HG02623 (cell line): ENCODE measurements at regions not wholly inside any gene's neighbourhood (a gene's known extent, or its start where the extent isn't known, plus 50 kb on each side); places are given as distances from the start of the nearest gene placed in this dataset.
A peak's percentile ranks its signal among the peaks of the same experiment; 100 is the strongest.

ENCODE experiments used
- ATAC-seq: cut with Tn5 transposase; IDR thresholded peaks from one replicate; pipeline ENCODE4 v1.9.1; 2021; ENCODE audit warnings: moderate library complexity; ENCODE audit not compliant: unreplicated experiment

DNA sequence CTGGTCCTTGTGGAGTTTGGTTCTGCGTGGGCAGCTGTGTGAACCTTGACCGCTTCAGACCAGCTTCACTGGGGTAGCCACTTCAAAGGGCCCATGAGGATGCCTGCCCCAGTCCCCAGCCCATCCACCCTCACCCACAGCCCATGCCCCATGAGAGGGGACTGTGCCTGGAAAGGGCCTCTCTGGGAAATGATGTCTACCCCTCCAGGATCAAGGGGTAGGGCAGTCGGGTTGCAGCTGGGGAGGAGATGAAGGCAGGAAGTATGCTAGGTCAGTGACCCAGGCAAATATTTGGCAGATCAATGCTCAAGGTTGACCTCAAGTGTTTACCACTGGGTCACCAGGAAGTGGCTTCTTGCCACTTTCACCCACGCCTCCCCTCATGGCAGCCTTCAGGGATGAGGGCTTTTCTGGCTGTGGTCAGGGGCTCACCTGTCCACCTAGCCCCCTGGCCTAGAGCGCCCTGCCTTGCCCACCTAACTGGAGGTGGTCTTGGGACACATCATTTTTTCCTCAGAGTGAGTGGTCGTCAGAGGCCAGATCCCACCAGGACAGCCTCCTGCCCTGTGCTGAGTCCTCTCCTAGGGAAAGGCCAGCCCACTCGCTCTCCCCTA is 109.5 kb downstream of the SNX5 start:
- no peak for ATAC-seq

GRCh38 chr20:17858450-17859001 is 110.1 kb downstream of the SNX5 start:
- no peak for ATAC-seq

GRCh38 chr20:17857639-17858449 is 110.8 kb downstream of the SNX5 start:
- ATAC-seq = no peak

DNA sequence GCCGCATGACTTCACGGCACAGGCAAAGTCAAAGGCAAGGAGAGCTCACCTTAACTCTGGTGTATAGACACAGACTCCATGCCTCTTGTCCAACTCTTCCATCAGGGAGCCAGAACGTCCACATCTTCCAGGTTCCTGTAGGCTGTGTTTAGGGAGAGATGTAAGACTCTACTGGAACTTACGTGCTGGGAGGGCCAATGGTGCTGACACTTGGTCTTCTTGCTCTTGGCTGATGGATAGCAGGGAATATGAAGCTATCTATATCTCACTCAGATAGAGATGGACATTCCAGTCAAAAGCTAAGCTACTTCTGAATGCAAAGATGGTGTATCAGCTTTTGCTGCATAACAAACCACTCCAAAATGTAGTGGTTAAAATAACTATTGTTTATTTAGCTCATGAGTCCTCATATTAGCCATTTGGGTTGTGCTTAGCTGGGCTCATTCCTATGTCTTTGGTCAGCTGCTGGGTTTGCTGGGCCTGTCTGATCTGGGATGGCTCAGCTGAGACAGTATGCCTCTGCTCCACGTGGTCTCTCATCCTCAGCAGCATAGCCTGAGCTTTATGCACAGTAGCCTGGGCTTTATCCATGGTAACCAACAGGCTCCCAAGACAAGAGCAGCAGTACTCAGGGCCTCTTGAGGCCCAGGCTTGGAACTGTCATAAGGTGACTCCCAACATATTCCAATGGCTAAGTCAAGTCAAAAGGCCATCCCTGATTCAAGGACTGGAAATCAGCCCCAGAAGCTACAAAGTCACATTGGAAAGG is 111.6 kb downstream of the SNX5 start:
- no peak for ATAC-seq

- peak; percentile 87 for ATAC-seq
Observed at GRCh38 chr20:17856024-17856564, 112.5 kb downstream of the SNX5 start.

GRCh38 chr20:17854307-17854903 is 114.2 kb downstream of the SNX5 start:
- no peak for ATAC-seq

DNA sequence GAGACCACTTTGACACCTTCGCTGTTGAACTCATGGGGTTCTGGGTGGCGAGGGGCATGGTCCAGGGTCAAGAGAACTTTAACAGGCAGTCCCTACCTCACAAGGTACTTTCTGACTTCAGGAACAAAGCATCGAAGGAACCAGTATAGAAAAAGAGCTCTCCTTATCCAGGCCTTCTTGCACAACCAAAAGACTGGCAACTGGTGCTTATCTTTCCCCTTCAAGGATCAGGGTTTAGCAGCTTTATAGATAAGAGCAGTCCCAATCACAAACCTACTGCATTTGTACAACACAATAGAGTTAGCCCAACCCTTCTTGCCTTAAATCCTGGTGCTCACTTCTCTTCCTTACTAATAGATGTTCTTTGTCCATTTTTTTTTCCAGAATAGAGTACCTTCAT is 116.3 kb downstream of the SNX5 start:
- ATAC-seq = no peak

GRCh38 chr20:17850684-17851026 is 117.9 kb downstream of the SNX5 start:
- ATAC-seq = no peak

GRCh38 chr20:17849901-17850683 is 118.5 kb downstream of the SNX5 start:
- no peak for ATAC-seq

GRCh38 chr20:17849138-17849900 is 119.3 kb downstream of the SNX5 start:
- no peak for ATAC-seq

- peak; percentile 54 for ATAC-seq
Observed at GRCh38 chr20:17848249-17849048, 120.1 kb downstream of the SNX5 start.

DNA sequence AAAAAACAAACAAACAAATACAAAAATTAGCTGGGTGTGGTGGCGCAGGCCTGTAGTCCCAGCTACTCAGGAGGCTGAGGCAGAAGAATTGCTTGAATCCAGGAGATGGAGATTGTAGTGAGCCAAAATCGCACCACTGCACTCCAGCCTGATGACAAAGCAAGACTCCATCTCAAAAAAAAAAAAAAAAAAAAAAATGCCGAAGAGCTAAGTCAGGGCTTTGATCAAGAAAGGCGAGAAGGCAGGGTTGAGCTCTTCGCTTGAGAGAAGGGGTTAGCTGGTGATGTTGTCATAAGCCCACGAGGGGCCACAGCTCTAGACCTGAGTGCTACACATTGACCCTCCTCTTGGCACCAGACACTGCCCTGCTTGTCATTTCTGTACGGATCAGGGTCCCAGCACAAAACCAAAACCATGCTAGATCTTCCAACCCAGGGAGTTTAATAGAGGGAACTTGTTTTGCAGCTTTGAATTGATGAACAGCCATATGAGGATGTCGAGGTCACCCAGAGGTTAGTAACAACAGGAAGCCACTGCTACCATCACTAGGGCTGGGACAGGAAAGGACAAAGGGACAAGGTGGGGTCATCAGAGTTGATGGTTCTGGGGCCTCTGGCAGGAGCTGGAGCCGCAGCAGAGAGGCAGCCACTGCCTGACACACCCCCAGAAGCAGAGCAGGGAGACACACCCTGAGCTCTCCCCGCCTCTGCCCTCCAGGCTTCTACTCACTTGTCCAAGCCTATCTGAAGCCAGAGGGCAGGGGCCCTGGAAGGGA is 122.7 kb downstream of the SNX5 start:
- ATAC-seq = no peak

- no peak for ATAC-seq
Observed at GRCh38 chr20:17844549-17845298, 123.9 kb downstream of the SNX5 start.

GRCh38 chr20:17844133-17844429 is 124.5 kb downstream of the SNX5 start:
- no peak for ATAC-seq

DNA sequence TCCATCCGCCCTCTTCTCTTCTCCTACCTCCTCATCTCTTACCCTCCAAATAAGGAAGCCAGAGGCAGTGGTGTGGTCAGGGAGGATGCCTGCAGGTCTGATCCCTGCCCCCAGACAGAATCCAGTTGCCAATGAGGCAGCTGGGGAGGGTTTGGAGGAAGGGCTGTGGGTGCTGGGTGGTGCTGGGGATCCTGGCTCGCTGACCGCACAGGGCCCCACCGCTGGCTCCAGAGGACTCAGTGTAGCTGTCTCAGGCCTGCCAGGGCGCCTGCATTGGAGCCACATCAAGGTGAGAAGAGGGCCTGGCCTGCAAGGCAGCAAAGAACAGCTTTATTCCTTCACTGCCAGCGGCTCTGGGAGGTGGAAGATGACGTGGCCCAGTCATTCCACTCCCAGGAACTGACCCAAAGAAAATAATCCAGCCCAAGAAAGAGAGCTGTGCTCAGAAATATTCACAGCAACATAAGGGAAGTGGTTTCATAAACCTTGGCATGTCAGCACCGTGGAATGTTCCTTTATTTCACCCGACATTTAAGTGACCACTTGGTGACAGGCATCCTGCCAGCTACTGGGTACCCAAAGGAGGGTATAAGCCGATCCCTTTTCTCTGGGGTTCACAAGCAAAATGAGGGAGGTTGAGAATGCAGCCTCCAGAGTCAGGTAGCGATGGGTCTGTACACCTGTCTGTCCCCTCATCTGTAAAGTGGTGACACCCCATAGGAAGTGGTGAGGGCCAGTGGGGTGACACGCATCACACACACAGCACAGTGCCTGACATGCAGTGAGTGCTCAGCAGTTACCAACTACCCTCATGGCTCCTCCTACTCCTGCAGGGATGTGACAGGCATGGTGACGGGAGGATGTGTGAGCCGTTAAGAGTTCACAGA is 125.1 kb downstream of the SNX5 start:
- ATAC-seq = no peak

DNA sequence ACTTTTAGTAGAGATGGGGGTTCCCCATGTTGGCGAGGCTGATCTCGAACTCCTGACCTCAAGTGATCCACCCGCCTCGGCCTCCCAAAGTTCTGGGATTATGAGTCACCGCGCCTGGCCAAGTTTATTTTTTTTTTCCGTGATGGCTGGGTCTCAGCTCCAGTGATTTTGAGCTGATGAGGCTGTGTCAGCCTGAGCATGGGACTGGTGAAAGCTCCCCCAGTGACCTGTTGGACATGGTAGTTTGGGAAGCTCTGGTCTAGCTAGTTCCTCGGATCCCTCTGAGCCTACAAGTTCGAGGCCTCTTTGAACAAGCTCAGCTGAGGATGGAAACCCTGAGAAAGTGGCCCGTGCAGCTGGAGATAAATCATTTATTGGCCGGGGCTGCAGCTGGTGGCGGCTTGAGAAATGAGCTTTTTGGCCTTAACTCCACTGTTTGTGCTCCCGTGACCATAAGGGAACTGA is 126.8 kb downstream of the SNX5 start:
- no peak for ATAC-seq
